ENCODE measurements at regions not wholly inside any gene's neighbourhood (a gene's known extent, or its start where the extent isn't known, plus 50 kb on each side); places are given as distances from the start of the nearest gene placed in this dataset.

GRCh38 chr6:6971369-6971768 lies 136.4 kb upstream of the RREB1 start:
- TF ChIP-seq BHLHE40 (IDR thresholded peaks at IDR 0.05; ENCODE audit: borderline replicate concordance): no peak
- no peak for TF ChIP-seq SP1 (IDR thresholded peaks at IDR 0.05)
- no peak for TF ChIP-seq CTBP1 (IDR thresholded peaks at IDR 0.05; ENCODE audit: borderline replicate concordance)
- TF ChIP-seq PKNOX1 (IDR thresholded peaks at IDR 0.05): no peak
- TF ChIP-seq FOXK2 (IDR thresholded peaks at IDR 0.05): no peak
- no peak for TF ChIP-seq L3MBTL2 (conservative IDR thresholded peaks at IDR 0.05)
- no peak for TF ChIP-seq FOXM1 (IDR thresholded peaks at IDR 0.05; ENCODE audit: borderline replicate concordance)
- no peak for TF ChIP-seq TARDBP (IDR thresholded peaks at IDR 0.05)
- TF ChIP-seq SUZ12 (IDR thresholded peaks at IDR 0.05): no peak
- TF ChIP-seq HDGF (IDR thresholded peaks at IDR 0.05; ENCODE audit: borderline replicate concordance): no peak
- TF ChIP-seq FOXA1 (IDR thresholded peaks at IDR 0.05): no peak

Measured in HEK293T (cell line).